NB4 (cell line): ENCODE measurements at regions not wholly inside any gene's neighbourhood (a gene's known extent, or its start where the extent isn't known, plus 50 kb on each side); places are given as distances from the start of the nearest gene placed in this dataset.

Experiments
- DNase-seq: peaks from one replicate; pipeline ENCODE4 v3.0.0; 2010; ENCODE audit warnings: low read depth
- H3K4me3 ChIP-seq: one replicate; pipeline ENCODE4 v1.5.1; 2011; ENCODE audit warnings: mild to moderate bottlenecking, low read depth, low read length, moderate library complexity
- CTCF ChIP-seq: IDR thresholded peaks from one replicate; pipeline ENCODE4 v1.5.1; 2012; ENCODE audit warnings: low read depth, low read length
- MAX ChIP-seq: IDR thresholded peaks from 2 replicates; pipeline ENCODE4 v1.6.1; 2011; ENCODE audit warnings: low read depth, low read length
- MYC ChIP-seq: IDR thresholded peaks from 2 replicates; pipeline ENCODE4 v1.6.1; 2011; ENCODE audit warnings: low read depth, low read length
- POLR2A ChIP-seq: IDR thresholded peaks from 2 replicates; pipeline ENCODE4 v1.6.1; 2011; ENCODE audit warnings: mild to moderate bottlenecking; ENCODE audit not compliant: insufficient read length; ENCODE audit errors: extremely low read depth

DNA sequence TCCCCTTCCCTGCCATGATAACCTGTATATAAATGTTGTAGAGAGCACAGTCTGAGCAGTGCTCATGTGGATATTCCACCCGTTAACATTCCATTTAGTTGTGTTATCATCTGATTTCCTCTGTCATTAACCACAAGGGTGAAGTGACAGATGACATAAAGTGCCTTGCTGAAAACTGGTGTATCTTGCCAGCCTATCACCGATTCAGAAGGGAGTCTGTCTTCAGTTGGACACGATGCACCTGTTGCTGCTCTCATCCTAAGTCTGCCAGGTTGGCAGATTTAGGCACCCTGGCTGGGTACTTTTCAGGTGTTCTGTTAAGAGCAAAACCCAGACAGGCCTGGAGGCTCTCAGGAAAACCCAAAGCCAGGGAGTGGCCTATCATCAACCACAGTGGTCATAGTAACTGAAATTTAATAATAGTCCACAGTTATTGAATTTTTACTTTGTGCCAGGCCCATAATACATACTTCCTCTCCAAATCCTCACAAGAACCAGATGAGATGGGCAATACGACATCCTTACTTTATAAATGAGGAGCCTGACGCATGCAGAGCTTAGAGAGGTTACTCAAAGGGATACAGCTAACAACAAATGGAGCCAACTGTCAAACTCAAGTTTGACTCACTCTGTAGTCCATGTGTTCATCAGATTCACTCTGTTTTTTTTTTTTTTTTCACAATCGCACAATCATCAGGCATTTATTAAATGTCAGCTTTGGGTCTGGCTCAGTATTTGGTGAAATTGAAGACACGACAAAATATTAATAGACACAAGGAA lies 100.7 kb upstream of the SPRY4 start:
- H3K4me3 ChIP-seq = no peak overlapping the region
- TF ChIP-seq MAX = no peak
- no peak for TF ChIP-seq MYC
- TF ChIP-seq CTCF = no peak
- no peak for DNase-seq

GRCh38 chr5:142422429-142422828 lies 97.6 kb upstream of the SPRY4 start:
- no peak for TF ChIP-seq MYC
- no peak for TF ChIP-seq MAX
- TF ChIP-seq POLR2A = no peak
- TF ChIP-seq CTCF = no peak
- no peak overlapping the region for H3K4me3 ChIP-seq
- no peak for DNase-seq

- no peak for TF ChIP-seq CTCF
- TF ChIP-seq MAX = no peak
- no peak for TF ChIP-seq MYC
- no peak for TF ChIP-seq POLR2A
- H3K4me3 ChIP-seq = no peak overlapping the region
- no peak for DNase-seq
Measured at GRCh38 chr5:142421621-142422397, 97.0 kb upstream of the SPRY4 start.

DNA sequence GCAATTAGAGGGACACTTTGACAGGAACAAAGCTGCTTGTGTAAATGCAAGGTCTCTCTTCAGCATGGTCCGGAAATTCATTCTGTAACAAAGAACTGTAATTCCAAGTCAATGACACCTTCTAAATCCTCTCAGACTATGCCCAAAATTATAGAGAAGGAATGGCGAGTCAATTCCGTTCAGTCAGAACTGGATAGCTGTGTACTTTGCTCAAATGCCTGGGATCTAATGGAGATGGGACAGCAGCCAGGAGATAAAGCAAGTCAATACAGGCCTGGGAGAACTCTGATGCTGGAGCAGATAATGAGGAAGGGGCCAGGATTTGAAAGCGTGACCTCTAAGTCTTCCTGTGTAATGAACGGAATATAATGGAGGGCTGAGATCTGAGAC lies 96.4 kb upstream of the SPRY4 start:
- TF ChIP-seq CTCF (no peak), MYC (no peak), POLR2A (no peak), MAX (no peak)

DNA sequence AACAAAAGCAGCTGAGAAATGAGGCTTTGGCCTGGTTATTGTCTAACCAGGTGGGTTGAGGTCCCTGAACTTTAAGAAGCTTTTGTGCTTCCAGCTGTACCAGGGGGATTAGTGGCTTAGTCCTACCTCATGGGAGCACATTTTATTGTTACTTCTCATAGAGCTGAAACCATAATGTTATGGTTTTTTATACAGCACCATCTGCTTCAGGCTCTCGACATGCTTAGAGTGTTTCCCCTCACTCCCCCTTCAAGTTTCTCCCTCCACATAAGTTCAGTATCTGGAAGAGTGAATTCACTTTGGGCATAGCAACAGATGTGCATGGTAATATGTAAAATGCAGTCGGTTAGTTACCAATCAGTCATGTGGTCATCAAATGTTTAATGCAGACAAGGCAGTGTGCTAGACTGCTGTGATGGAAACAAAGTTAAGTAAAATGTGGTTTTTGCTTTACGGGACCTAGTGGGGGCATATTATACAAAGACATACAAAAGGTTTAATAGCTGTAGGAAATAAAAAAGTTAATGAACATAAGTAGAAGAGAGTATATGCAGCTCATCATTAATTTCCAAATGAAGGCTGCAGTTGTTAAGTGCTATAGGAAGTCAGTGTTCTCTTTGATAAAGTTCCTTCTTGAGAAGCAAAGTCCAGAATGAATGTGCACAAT lies 95.9 kb upstream of the SPRY4 start:
- TF ChIP-seq MAX (no peak), MYC (no peak), POLR2A (no peak), CTCF (no peak)
- no peak overlapping the region for H3K4me3 ChIP-seq
- no peak for DNase-seq

More for the DNA sequence above, 96.4 kb upstream of the SPRY4 start:
- H3K4me3 ChIP-seq = no peak overlapping the region
- no peak for DNase-seq
